Right atrium auricular region (tissue), 2 donors: ENCODE measurements at regions not wholly inside any gene's neighbourhood (a gene's known extent, or its start where the extent isn't known, plus 50 kb on each side); places are given as distances from the start of the nearest gene placed in this dataset.
"Not testable (repeated sequence)": the region's sequence is repeated elsewhere in the genome, so short reads cannot be mapped to it uniquely, and the experiment has no call there.

Source experiments
- DNase-seq: peaks from one replicate; pipeline ENCODE4 v3.0.0-alpha.2; 2019; ENCODE audit warnings: low spot score
- H3K27ac ChIP-seq, 2 donors: fragments of 200-600 bp; sonication (generic); 1 replicate in 1 of 2; 2 replicates in 1 of 2; pipeline ENCODE4 v1.5.1; 2016 to 2019
- H3K27me3 ChIP-seq, 2 donors: fragments of 200-600 bp; sonication (generic); one replicate each; pipeline versions ENCODE4 v1.5.1 to v1.6.0; 2017 to 2019
- H3K36me3 ChIP-seq: fragments of 200-600 bp; sonication (generic); one replicate; pipeline ENCODE4 v1.5.1; 2016
- H3K4me1 ChIP-seq, 2 donors: fragments of 200-600 bp; sonication (generic); one replicate each; pipeline versions ENCODE4 v1.5.1 to v1.6.0; 2017 to 2019
- H3K4me3 ChIP-seq, 2 donors: fragments of 200-600 bp; sonication (generic); 1 replicate in 1 of 2; 2 replicates in 1 of 2; pipeline ENCODE4 v1.5.1; 2017 to 2019; ENCODE audit warnings: mild to moderate bottlenecking in 1 of 2, moderate library complexity in 1 of 2
- H3K9me3 ChIP-seq, 2 donors: fragments of 200-600 bp; sonication (generic); one replicate each; pipeline ENCODE4 v1.5.1; 2019
- CTCF ChIP-seq, 2 donors: fragments of 200-600 bp; sonication (generic); IDR thresholded peaks; one replicate each; pipeline ENCODE4 v1.5.1; 2019; ENCODE audit warnings: antibody characterized with exemption in 2 of 2

- no peak for TF ChIP-seq CTCF (IDR thresholded peaks at IDR 0.05)
Measured at GRCh38 chr2:160816916-160817499, 323.4 kb upstream of the RBMS1 start.

GRCh38 chr2:160820691-160821090, 327.1 kb upstream of the RBMS1 start:
- H3K27me3 ChIP-seq, result no peaks in the 10 kb centered on the region
- no peak for DNase-seq
- H3K4me1 ChIP-seq, result no peaks in the 10 kb centered on the region
- H3K36me3 ChIP-seq, result no peaks in the 10 kb centered on the region
- no peak for TF ChIP-seq CTCF (IDR thresholded peaks at IDR 0.05)
- peaks cover 0 to 32% of the 10 kb centered on the region in 2 donors for H3K9me3 ChIP-seq
- H3K4me3 ChIP-seq, result no peak overlapping the region
- no peak overlapping the region for H3K27ac ChIP-seq

More at GRCh38 chr2:160816916-160817499, 323.4 kb upstream of the RBMS1 start:
- no peak overlapping the region for H3K27ac ChIP-seq
- H3K9me3 ChIP-seq, result no peaks in the 10 kb centered on the region
- no peak overlapping the region for H3K4me3 ChIP-seq
- H3K27me3 ChIP-seq, result no peaks in the 10 kb centered on the region
- DNase-seq, result no peak
- no peaks in the 10 kb centered on the region for H3K4me1 ChIP-seq
- no peaks in the 10 kb centered on the region for H3K36me3 ChIP-seq

GRCh38 chr2:160822006-160822405, 328.4 kb upstream of the RBMS1 start:
- Histone ChIP-seq H3K27ac (no peak overlapping the region), H3K9me3 (peaks cover 7 to 42% of the 10 kb centered on the region in 2 donors), H3K36me3 (no peaks in the 10 kb centered on the region), H3K4me1 (no peaks in the 10 kb centered on the region), H3K4me3 (no peak overlapping the region), H3K27me3 (no peaks in the 10 kb centered on the region)
- no peak for TF ChIP-seq CTCF (IDR thresholded peaks at IDR 0.05)
- DNase-seq, result no peak

- no peak for DNase-seq
- H3K27ac ChIP-seq, result no peak overlapping the region
- H3K27me3 ChIP-seq, result no peaks in the 10 kb centered on the region
- no peaks in the 10 kb centered on the region for H3K4me1 ChIP-seq
- no peak for TF ChIP-seq CTCF (IDR thresholded peaks at IDR 0.05)
- no peak overlapping the region for H3K4me3 ChIP-seq
- H3K36me3 ChIP-seq, result no peaks in the 10 kb centered on the region
- H3K9me3 ChIP-seq, result peaks cover 7 to 42% of the 10 kb centered on the region in 2 donors
Measured at GRCh38 chr2:160825433-160825832, 331.8 kb upstream of the RBMS1 start.

- Histone ChIP-seq H3K4me1 (no peaks in the 10 kb centered on the region), H3K9me3 (peaks cover 7 to 42% of the 10 kb centered on the region in 2 donors), H3K27me3 (no peaks in the 10 kb centered on the region), H3K36me3 (no peaks in the 10 kb centered on the region), H3K4me3 (no peak overlapping the region), H3K27ac (no peak overlapping the region)
- no peak for DNase-seq
- TF ChIP-seq CTCF (IDR thresholded peaks at IDR 0.05), result no peak
Measured at GRCh38 chr2:160826496-160826895, 332.9 kb upstream of the RBMS1 start.

- Histone ChIP-seq H3K4me3 (no peak overlapping the region), H3K9me3 (peaks cover 7 to 36% of the 10 kb centered on the region in 2 donors), H3K27me3 (no peaks in the 10 kb centered on the region), H3K27ac (no peak overlapping the region), H3K36me3 (no peaks in the 10 kb centered on the region), H3K4me1 (no peaks in the 10 kb centered on the region)
- TF ChIP-seq CTCF (IDR thresholded peaks at IDR 0.05), result no peak
- no peak for DNase-seq
Measured at GRCh38 chr2:160828076-160828475, 332.2 kb upstream of the TANK start.

- H3K36me3 ChIP-seq, H3K27me3 ChIP-seq, DNase-seq, H3K4me1 ChIP-seq, H3K27ac ChIP-seq, H3K9me3 ChIP-seq, H3K4me3 ChIP-seq: not testable (repeated sequence)
Measured at GRCh38 chr2:160832381-160832780, 327.8 kb upstream of the TANK start.
